ENCODE measurements at regions not wholly inside any gene's neighbourhood (a gene's known extent, or its start where the extent isn't known, plus 50 kb on each side); places are given as distances from the start of the nearest gene placed in this dataset.
"Not testable (repeated sequence)": the region's sequence is repeated elsewhere in the genome, so short reads cannot be mapped to it uniquely, and the experiment has no call there.

DNA sequence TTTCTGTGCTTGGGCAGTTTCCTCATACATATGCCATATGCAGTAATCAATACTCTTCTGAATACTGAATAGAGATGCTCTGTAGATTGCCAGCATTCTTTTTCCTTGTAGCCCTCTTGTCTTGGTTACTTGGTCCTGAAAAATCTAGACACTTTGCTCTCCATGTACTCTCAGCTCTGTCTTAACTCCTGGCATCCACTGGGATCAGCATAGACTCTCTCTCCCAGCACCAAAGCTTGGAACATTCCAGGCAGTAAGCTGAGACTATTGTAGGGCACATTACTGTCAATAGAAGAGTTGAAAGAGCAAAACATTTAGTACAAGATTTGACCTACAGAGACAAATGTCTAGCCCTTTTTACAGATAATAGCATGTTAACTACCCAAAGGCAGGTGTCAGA lies 1100.3 kb downstream of the TBL1XR1 start:
- Mint-ChIP-seq H3K9me3 (ENCODE audit: low read depth) (peaks cover 4% of the 10 kb centered on the region), H3K27ac (no peak overlapping the region), H3K4me1 (no peaks in the 10 kb centered on the region), H3K27me3 (no peaks in the 10 kb centered on the region), H3K36me3 (ENCODE audit: low read depth) (no peaks in the 10 kb centered on the region), H3K4me3 (no peak overlapping the region)
- ChIA-PET POLR2A (no interaction called here), CTCF (no interaction called here)
- intact Hi-C loops (cut with DNase I, micrococcal nuclease), result no loop called here
- DNase-seq, result no peak
- no peak for ATAC-seq

DNA sequence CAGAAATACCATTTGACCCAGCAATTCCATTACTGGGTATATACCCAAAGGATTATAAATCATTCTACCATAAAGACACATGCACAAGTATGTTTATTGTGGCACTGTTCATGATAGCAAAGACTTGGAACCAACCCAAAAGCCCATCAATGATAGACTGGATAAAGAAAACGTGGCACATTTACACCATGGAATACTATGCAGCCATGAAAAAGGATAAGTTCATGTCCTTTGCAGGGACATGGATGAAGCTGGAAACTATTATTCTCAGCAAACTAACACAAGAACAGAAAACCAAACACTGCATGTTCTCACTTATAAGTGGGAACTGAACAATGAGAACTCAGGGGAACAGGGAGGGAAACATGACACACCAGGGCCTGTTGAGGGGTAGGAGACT lies 1103.4 kb downstream of the TBL1XR1 start:
- H3K36me3 Mint-ChIP-seq (ENCODE audit: low read depth), result not testable (repeated sequence)

GRCh38 chr3:176090727-176091126 lies 1106.6 kb downstream of the TBL1XR1 start:
- no peak for DNase-seq
- POLR2A ChIA-PET, result no interaction called here
- H3K9me3 Mint-ChIP-seq (ENCODE audit: low read depth), result peaks cover 5% of the 10 kb centered on the region
- intact Hi-C loops (cut with DNase I, micrococcal nuclease), result no loop called here
- H3K27ac Mint-ChIP-seq, result no peak overlapping the region
- no peak overlapping the region for H3K4me3 Mint-ChIP-seq
- no peak for ATAC-seq
- CTCF ChIA-PET, result no interaction called here
- H3K27me3 Mint-ChIP-seq, result no peaks in the 10 kb centered on the region
- H3K4me1 Mint-ChIP-seq, result no peaks in the 10 kb centered on the region
- no peaks in the 10 kb centered on the region for H3K36me3 Mint-ChIP-seq (ENCODE audit: low read depth)

More for the DNA sequence above, 1103.4 kb downstream of the TBL1XR1 start:
- H3K4me1 Mint-ChIP-seq; DNase-seq; CTCF ChIA-PET; H3K27ac Mint-ChIP-seq; POLR2A ChIA-PET; H3K27me3 Mint-ChIP-seq; intact Hi-C loops (cut with DNase I, micrococcal nuclease); H3K4me3 Mint-ChIP-seq; H3K9me3 Mint-ChIP-seq (ENCODE audit: low read depth); ATAC-seq: not testable (repeated sequence)

DNA sequence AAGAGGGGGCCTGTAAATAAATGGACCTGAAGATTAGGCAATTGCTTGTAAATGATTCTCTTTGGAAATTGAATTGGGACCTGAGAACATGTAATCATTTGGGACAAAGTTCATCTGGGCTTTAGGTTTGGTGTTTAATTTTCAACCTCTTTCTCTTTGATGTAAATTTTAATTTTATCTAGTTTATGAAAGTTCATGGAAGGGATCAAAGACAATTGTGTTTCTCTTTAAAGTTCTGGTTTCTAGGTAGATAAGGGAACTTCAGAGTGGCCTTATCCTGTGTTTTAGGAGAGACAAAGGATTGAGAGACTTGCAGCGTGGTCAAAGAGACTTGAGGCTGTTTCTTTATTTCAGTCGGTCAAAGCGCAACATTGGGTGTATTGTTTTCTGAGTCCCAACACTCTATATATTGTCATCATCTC lies 1108.3 kb downstream of the TBL1XR1 start:
- ATAC-seq, result no peak
- peaks cover 5% of the 10 kb centered on the region for H3K9me3 Mint-ChIP-seq (ENCODE audit: low read depth)
- ChIA-PET CTCF (no interaction called here), POLR2A (no interaction called here)
- intact Hi-C loops (cut with DNase I, micrococcal nuclease), result no loop called here
- no peak for DNase-seq
- no peak overlapping the region for H3K4me3 Mint-ChIP-seq
- no peaks in the 10 kb centered on the region for H3K36me3 Mint-ChIP-seq (ENCODE audit: low read depth)
- H3K27ac Mint-ChIP-seq, result no peak overlapping the region
- H3K4me1 Mint-ChIP-seq, result no peaks in the 10 kb centered on the region
- no peaks in the 10 kb centered on the region for H3K27me3 Mint-ChIP-seq

DNA sequence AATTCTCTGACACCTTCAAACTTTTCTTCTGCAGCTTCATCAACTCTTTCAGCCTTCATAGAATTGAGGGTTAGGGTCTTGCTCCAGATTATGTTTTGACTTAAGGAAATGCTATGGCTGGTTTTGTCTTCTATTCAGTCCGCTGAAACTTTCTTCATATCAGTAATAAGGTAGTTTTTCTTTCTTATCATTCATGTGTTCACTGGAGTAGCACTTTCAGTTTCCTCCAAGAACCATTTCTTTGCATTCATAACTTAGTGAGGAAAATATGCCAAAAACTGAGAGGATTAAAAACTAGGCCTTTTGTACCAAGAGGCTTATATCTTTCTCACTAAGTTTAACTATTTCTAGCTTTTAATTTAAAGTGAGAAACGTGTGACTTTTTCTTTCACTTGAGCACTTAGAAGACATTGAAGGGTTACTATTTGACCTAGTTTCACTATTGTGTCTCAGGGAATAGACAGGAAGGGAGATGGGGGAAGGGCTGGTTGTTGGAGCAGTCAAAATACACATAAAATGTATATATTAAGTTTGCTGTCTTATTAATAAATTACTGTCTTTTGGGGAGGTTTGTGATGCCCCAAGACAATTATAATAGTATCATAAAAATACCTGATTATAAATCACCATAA lies 1110.1 kb downstream of the TBL1XR1 start:
- DNase-seq (no peak), ATAC-seq (no peak)
- CTCF ChIA-PET, result interaction anchor here (0.5 to 0.6 kb wide), 2 partner anchors 483 to 577 kb away, joined by 3 read pairs; no protein-coding TSS in a partner anchor
- intact Hi-C loops (cut with DNase I, micrococcal nuclease), result no loop called here
- POLR2A ChIA-PET, result no interaction called here
- Mint-ChIP-seq H3K27ac (no peak overlapping the region), H3K4me3 (no peak overlapping the region), H3K9me3 (ENCODE audit: low read depth) (peaks cover 5% of the 10 kb centered on the region), H3K36me3 (ENCODE audit: low read depth) (no peaks in the 10 kb centered on the region), H3K4me1 (no peaks in the 10 kb centered on the region), H3K27me3 (no peaks in the 10 kb centered on the region)

GRCh38 chr3:176079785-176080184 lies 1117.5 kb downstream of the TBL1XR1 start:
- no peaks in the 10 kb centered on the region for H3K4me1 Mint-ChIP-seq
- ChIA-PET POLR2A (no interaction called here), CTCF (no interaction called here)
- no peak overlapping the region for H3K27ac Mint-ChIP-seq
- H3K27me3 Mint-ChIP-seq, result no peaks in the 10 kb centered on the region
- DNase-seq (no peak), ATAC-seq (no peak)
- intact Hi-C loops (cut with DNase I, micrococcal nuclease), result no loop called here
- peaks cover 6% of the 10 kb centered on the region for H3K9me3 Mint-ChIP-seq (ENCODE audit: low read depth)
- no peak overlapping the region for H3K4me3 Mint-ChIP-seq
- H3K36me3 Mint-ChIP-seq (ENCODE audit: low read depth), result no peaks in the 10 kb centered on the region

DNA sequence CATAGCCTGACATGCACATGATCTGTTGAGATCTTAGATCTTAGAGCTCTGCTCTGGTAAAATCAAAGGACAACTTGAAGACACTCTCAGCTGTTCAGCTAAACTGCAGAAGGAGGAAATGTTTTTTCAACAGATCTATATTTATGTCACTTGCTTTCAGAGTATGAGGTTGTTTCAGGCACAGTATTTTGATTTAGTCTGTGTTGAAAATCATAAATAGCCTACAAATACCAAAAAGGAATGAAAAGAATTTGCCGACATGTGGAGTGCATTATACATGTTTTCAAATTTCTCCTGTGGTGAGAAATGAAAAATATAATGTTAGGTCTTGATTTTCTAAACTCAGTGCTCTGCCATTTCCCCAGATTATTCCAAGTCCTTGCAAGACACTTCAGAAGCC lies 1118.4 kb downstream of the TBL1XR1 start:
- DNase-seq (no peak), ATAC-seq (no peak)
- intact Hi-C loops (cut with DNase I, micrococcal nuclease), result no loop called here
- Mint-ChIP-seq H3K4me3 (no peak overlapping the region), H3K27me3 (no peaks in the 10 kb centered on the region), H3K4me1 (no peaks in the 10 kb centered on the region), H3K36me3 (ENCODE audit: low read depth) (no peaks in the 10 kb centered on the region), H3K9me3 (ENCODE audit: low read depth) (peaks cover 8% of the 10 kb centered on the region), H3K27ac (no peak overlapping the region)
- ChIA-PET POLR2A (no interaction called here), CTCF (interaction anchor here (0.9 kb wide), 1 partner anchor 363 kb away, joined by 3 read pairs; no protein-coding TSS in a partner anchor)

- no peak overlapping the region for H3K4me3 Mint-ChIP-seq
- no peak for ATAC-seq
- peaks cover 14% of the 10 kb centered on the region for H3K9me3 Mint-ChIP-seq (ENCODE audit: low read depth)
- no peaks in the 10 kb centered on the region for H3K36me3 Mint-ChIP-seq (ENCODE audit: low read depth)
- intact Hi-C loops (cut with DNase I, micrococcal nuclease), result no loop called here
- H3K4me1 Mint-ChIP-seq, result no peaks in the 10 kb centered on the region
- no peaks in the 10 kb centered on the region for H3K27me3 Mint-ChIP-seq
- H3K27ac Mint-ChIP-seq, result no peak overlapping the region
- DNase-seq, result no peak
- CTCF ChIA-PET, result no interaction called here
- POLR2A ChIA-PET, result no interaction called here
These were observed 1121.8 kb downstream of the TBL1XR1 start for GRCh38 chr3:176075491-176075890.

- Mint-ChIP-seq H3K9me3 (ENCODE audit: low read depth) (peaks cover 13% of the 10 kb centered on the region), H3K4me1 (no peaks in the 10 kb centered on the region), H3K36me3 (ENCODE audit: low read depth) (no peaks in the 10 kb centered on the region), H3K4me3 (no peak overlapping the region), H3K27ac (no peak overlapping the region), H3K27me3 (no peaks in the 10 kb centered on the region)
- POLR2A ChIA-PET, result no interaction called here
- intact Hi-C loops (cut with DNase I, micrococcal nuclease), result no loop called here
- DNase-seq, result no peak
- no peak for ATAC-seq
- CTCF ChIA-PET, result no interaction called here
These were observed 1122.2 kb downstream of the TBL1XR1 start for GRCh38 chr3:176075046-176075445.

GRCh38 chr3:176074096-176074495 lies 1123.2 kb downstream of the TBL1XR1 start:
- ATAC-seq (no peak), DNase-seq (no peak)
- H3K4me1 Mint-ChIP-seq, result no peaks in the 10 kb centered on the region
- peaks cover 13% of the 10 kb centered on the region for H3K9me3 Mint-ChIP-seq (ENCODE audit: low read depth)
- H3K36me3 Mint-ChIP-seq (ENCODE audit: low read depth), result no peaks in the 10 kb centered on the region
- intact Hi-C loops (cut with DNase I, micrococcal nuclease), result no loop called here
- H3K27ac Mint-ChIP-seq, result no peak overlapping the region
- CTCF ChIA-PET, result no interaction called here
- POLR2A ChIA-PET, result no interaction called here
- no peak overlapping the region for H3K4me3 Mint-ChIP-seq
- no peaks in the 10 kb centered on the region for H3K27me3 Mint-ChIP-seq

- H3K4me3 Mint-ChIP-seq, result no peak overlapping the region
- ATAC-seq (no peak), DNase-seq (no peak)
- CTCF ChIA-PET, result interaction anchor here (0.7 kb wide), 1 partner anchor 821 kb away, joined by 3 read pairs; no protein-coding TSS in a partner anchor
- no peaks in the 10 kb centered on the region for H3K27me3 Mint-ChIP-seq
- intact Hi-C loops (cut with DNase I, micrococcal nuclease), result no loop called here
- no peak overlapping the region for H3K27ac Mint-ChIP-seq
- POLR2A ChIA-PET, result no interaction called here
- H3K9me3 Mint-ChIP-seq (ENCODE audit: low read depth), result peaks cover 13% of the 10 kb centered on the region
- no peaks in the 10 kb centered on the region for H3K4me1 Mint-ChIP-seq
- H3K36me3 Mint-ChIP-seq (ENCODE audit: low read depth), result no peaks in the 10 kb centered on the region
These were observed 1125.3 kb downstream of the TBL1XR1 start for GRCh38 chr3:176071943-176072342.

DNA sequence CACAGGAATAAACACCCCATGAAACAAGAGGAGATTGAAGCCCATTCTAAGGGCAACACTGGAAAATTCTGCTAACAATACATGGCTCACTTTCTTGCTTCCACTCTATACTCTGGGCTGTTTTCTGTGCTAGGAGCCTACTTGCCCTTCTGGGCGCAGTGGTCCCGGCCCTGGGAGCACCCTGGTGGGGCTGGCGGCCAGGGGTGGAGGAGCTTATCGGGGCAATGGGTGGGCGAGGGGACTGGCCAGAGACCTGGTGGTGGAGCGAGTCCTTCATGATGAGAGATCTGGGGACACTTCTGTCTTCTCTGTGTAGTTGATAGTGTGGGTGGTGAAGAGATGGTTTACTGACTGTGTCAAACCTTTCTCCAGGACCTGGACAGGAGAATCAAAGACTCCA lies 1128.5 kb downstream of the TBL1XR1 start:
- no peak overlapping the region for H3K27ac Mint-ChIP-seq
- H3K27me3 Mint-ChIP-seq, result no peaks in the 10 kb centered on the region
- CTCF ChIA-PET, result no interaction called here
- no peaks in the 10 kb centered on the region for H3K36me3 Mint-ChIP-seq (ENCODE audit: low read depth)
- H3K4me1 Mint-ChIP-seq, result no peaks in the 10 kb centered on the region
- H3K9me3 Mint-ChIP-seq (ENCODE audit: low read depth), result peaks cover 6% of the 10 kb centered on the region
- intact Hi-C loops (cut with DNase I, micrococcal nuclease), result no loop called here
- ATAC-seq, result no peak
- H3K4me3 Mint-ChIP-seq, result no peak overlapping the region
- no peak for DNase-seq
- POLR2A ChIA-PET, result no interaction called here

- no peak overlapping the region for H3K27ac Mint-ChIP-seq
- no peaks in the 10 kb centered on the region for H3K4me1 Mint-ChIP-seq
- ATAC-seq (no peak), DNase-seq (no peak)
- ChIA-PET POLR2A (no interaction called here), CTCF (no interaction called here)
- H3K27me3 Mint-ChIP-seq, result no peaks in the 10 kb centered on the region
- H3K9me3 Mint-ChIP-seq (ENCODE audit: low read depth), result peaks cover 8% of the 10 kb centered on the region
- no peak overlapping the region for H3K4me3 Mint-ChIP-seq
- H3K36me3 Mint-ChIP-seq (ENCODE audit: low read depth), result no peaks in the 10 kb centered on the region
- intact Hi-C loops (cut with DNase I, micrococcal nuclease), result no loop called here
These were observed 1138.4 kb downstream of the TBL1XR1 start for GRCh38 chr3:176058856-176059255.

Measured in activated CD4-positive, alpha-beta T cell treated with anti-CD3 and anti-CD28 coated beads for 36 hours (primary cell).